Calu3 (cell line): ENCODE measurements at regions not wholly inside any gene's neighbourhood (a gene's known extent, or its start where the extent isn't known, plus 50 kb on each side); places are given as distances from the start of the nearest gene placed in this dataset.

ENCODE experiments used
- BruUV-seq: library from RNA; stranded (reverse); fragments of 400-500 nt; replicated peaks from 2 replicates; lab custom pipeline; 2021; lab: Mats Ljungman, UMichigan
- CTCF ChIA-PET: fragments of 300-600 bp; sonication (Branson Sonifier 250); formaldehyde crosslinking; loops from one replicate; lab custom pipeline; 2022; ENCODE audit warnings: antibody characterized with exemption; lab: Charles Lee
- DNase-seq: peaks from one replicate; pipeline ENCODE4 v3.0.0; 2022
- H3K27ac Mint-ChIP-seq: one replicate; pipeline ENCODE4 v1.8.0; 2022; ENCODE audit warnings: mixed read lengths; ENCODE audit not compliant: unreplicated experiment
- H3K27me3 Mint-ChIP-seq: one replicate; pipeline ENCODE4 v1.8.0; 2022; ENCODE audit warnings: mixed read lengths; ENCODE audit not compliant: unreplicated experiment
- H3K36me3 Mint-ChIP-seq: one replicate; pipeline ENCODE4 v1.8.0; 2022; ENCODE audit warnings: mild to moderate bottlenecking, moderate library complexity, mixed read lengths; ENCODE audit not compliant: insufficient read depth, unreplicated experiment
- H3K4me1 Mint-ChIP-seq: one replicate; pipeline ENCODE4 v1.8.0; 2022; ENCODE audit warnings: mild to moderate bottlenecking, low read depth, mixed read lengths; ENCODE audit not compliant: unreplicated experiment
- H3K4me3 Mint-ChIP-seq: one replicate; pipeline ENCODE4 v1.8.0; 2022; ENCODE audit warnings: mild to moderate bottlenecking, low read depth, moderate library complexity, mixed read lengths; ENCODE audit not compliant: unreplicated experiment
- H3K9me3 Mint-ChIP-seq: one replicate; pipeline ENCODE4 v1.8.0; 2022; ENCODE audit warnings: low read depth, mixed read lengths; ENCODE audit not compliant: unreplicated experiment
- intact Hi-C: fragments of 100-400 bp; cut with micrococcal nuclease; formaldehyde crosslinking; loops from one replicate; pipeline ENCODE4 v1.10.0; 2022; ENCODE audit not compliant: unreplicated experiment
- TF ChIP-seq, protein P1 (sequence below): fragments of 200-600 bp; IDR thresholded peaks from one replicate; pipeline ENCODE4 v1.8.0; 2022; ENCODE audit warnings: antibody characterized with exemption; ENCODE audit not compliant: unreplicated experiment

GRCh38 chr5:23451156-23451555 lies 56.3 kb upstream of the PRDM9 start:
- TF ChIP-seq, protein P1, sequence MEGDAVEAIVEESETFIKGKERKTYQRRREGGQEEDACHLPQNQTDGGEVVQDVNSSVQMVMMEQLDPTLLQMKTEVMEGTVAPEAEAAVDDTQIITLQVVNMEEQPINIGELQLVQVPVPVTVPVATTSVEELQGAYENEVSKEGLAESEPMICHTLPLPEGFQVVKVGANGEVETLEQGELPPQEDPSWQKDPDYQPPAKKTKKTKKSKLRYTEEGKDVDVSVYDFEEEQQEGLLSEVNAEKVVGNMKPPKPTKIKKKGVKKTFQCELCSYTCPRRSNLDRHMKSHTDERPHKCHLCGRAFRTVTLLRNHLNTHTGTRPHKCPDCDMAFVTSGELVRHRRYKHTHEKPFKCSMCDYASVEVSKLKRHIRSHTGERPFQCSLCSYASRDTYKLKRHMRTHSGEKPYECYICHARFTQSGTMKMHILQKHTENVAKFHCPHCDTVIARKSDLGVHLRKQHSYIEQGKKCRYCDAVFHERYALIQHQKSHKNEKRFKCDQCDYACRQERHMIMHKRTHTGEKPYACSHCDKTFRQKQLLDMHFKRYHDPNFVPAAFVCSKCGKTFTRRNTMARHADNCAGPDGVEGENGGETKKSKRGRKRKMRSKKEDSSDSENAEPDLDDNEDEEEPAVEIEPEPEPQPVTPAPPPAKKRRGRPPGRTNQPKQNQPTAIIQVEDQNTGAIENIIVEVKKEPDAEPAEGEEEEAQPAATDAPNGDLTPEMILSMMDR: no peak
- H3K9me3 Mint-ChIP-seq: no peaks in the 10 kb centered on the region
- no peak overlapping the region for H3K27ac Mint-ChIP-seq
- H3K4me3 Mint-ChIP-seq: no peak overlapping the region
- no TSS peak for BruUV-seq
- CTCF ChIA-PET: no interaction called here
- H3K36me3 Mint-ChIP-seq: no peaks in the 10 kb centered on the region
- intact Hi-C loops: no loop called here
- H3K4me1 Mint-ChIP-seq: no peaks in the 10 kb centered on the region
- H3K27me3 Mint-ChIP-seq: no peaks in the 10 kb centered on the region
- no peak for DNase-seq

DNA sequence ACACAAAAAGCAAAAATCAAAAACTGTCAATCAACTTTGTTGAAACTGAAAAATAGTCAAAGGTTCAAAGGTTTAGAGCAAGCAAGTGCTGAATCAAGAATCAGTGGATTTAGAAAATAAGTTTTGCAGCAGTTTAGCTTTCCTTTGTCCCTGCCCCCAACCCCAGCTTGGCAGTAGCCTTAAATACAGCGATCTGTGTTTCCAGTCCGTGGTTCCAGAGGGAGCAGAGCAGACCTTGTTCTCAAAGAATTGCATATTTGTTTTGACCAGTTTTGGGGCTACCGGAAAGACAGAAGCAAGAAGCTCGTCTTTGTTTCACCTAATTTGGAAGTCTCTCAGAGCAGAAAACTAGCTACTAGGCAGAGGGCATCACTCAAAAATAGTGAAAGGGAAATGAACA lies 57.2 kb upstream of the PRDM9 start:
- DNase-seq: no peak
- Mint-ChIP-seq H3K36me3 (no peaks in the 10 kb centered on the region), H3K27ac (no peak overlapping the region), H3K4me3 (no peak overlapping the region), H3K27me3 (no peaks in the 10 kb centered on the region), H3K9me3 (no peaks in the 10 kb centered on the region), H3K4me1 (no peaks in the 10 kb centered on the region)
- CTCF ChIA-PET: no interaction called here
- TF ChIP-seq, protein P1: no peak
- intact Hi-C loops: no loop called here
- BruUV-seq: no TSS peak

DNA sequence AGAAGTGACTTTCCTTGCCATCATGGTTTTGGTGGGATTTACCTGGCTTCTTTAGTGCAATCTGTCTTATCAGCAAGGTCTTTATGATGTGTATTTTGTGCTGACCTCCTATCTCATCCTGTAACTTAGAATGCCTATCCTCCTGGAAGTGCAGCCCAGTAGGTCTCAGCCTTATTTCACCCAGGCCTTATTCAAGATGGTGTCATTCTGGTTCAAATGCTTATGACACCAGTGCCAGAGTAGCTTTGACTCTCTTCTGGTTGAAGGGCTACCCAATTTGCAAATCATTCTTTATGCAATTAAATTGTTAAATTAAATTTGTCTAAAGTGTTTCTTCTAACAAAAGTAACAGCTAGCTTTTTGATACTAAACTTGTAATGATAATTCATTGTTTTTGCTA lies 58.8 kb upstream of the PRDM9 start:
- H3K9me3 Mint-ChIP-seq: peaks cover 3% of the 10 kb centered on the region
- no peaks in the 10 kb centered on the region for H3K36me3 Mint-ChIP-seq
- no peaks in the 10 kb centered on the region for H3K4me1 Mint-ChIP-seq
- TF ChIP-seq, protein P1: no peak
- CTCF ChIA-PET: no interaction called here
- DNase-seq: no peak
- no peak overlapping the region for H3K27ac Mint-ChIP-seq
- no peak overlapping the region for H3K4me3 Mint-ChIP-seq
- no TSS peak for BruUV-seq
- no peaks in the 10 kb centered on the region for H3K27me3 Mint-ChIP-seq
- intact Hi-C loops: no loop called here

- Mint-ChIP-seq H3K36me3 (no peaks in the 10 kb centered on the region), H3K27me3 (no peaks in the 10 kb centered on the region), H3K4me3 (no peak overlapping the region), H3K4me1 (no peaks in the 10 kb centered on the region), H3K9me3 (peaks cover 3% of the 10 kb centered on the region), H3K27ac (no peak overlapping the region)
- intact Hi-C loops: no loop called here
- no peak for DNase-seq
- CTCF ChIA-PET: no interaction called here
- TF ChIP-seq, protein P1: no peak
- no TSS peak for BruUV-seq
Observed at GRCh38 chr5:23446424-23446823, 61.0 kb upstream of the PRDM9 start.
